ENCODE measurements at regions not wholly inside any gene's neighbourhood (a gene's known extent, or its start where the extent isn't known, plus 50 kb on each side); places are given as distances from the start of the nearest gene placed in this dataset.

DNA sequence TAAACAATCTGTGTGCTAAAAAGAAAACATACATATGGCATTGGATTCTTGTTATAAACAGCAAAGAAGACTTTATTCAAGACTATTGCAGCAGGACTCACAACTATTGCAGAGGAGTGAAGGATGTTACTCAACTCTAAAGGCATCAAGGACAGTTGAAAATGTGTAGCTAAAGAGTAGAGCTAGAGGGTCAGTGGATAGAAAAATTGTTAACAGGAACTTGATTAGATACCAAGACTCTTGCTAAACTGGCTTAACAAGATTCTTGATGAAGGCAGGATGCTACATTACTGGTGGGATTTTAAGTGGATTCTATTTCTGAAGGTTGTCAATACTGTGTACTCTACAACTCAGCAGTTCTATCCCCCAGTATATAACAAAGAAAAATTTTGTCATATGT lies 1183.3 kb downstream of the SLITRK1 start:
- Histone ChIP-seq H3K27ac (no peak overlapping the region), H3K79me2 (no peaks in the 10 kb centered on the region), H3K9ac (no peak overlapping the region), H3K4me1 (no peaks in the 10 kb centered on the region), H3K4me3 (ENCODE audit: low read depth, low read length) (no peak overlapping the region), H2AFZ (no peak overlapping the region), H3K27me3 (ENCODE audit: control insufficient read depth, insufficient read depth, low read length) (no peaks in the 10 kb centered on the region), H3K4me2 (ENCODE audit: low read length) (no peak overlapping the region), H3K36me3 (ENCODE audit: control insufficient read depth, insufficient read depth, low read length) (no peaks in the 10 kb centered on the region), H3K9me3 (ENCODE audit: control insufficient read depth, low read length) (no peaks in the 10 kb centered on the region)
- TF ChIP-seq, protein P1, sequence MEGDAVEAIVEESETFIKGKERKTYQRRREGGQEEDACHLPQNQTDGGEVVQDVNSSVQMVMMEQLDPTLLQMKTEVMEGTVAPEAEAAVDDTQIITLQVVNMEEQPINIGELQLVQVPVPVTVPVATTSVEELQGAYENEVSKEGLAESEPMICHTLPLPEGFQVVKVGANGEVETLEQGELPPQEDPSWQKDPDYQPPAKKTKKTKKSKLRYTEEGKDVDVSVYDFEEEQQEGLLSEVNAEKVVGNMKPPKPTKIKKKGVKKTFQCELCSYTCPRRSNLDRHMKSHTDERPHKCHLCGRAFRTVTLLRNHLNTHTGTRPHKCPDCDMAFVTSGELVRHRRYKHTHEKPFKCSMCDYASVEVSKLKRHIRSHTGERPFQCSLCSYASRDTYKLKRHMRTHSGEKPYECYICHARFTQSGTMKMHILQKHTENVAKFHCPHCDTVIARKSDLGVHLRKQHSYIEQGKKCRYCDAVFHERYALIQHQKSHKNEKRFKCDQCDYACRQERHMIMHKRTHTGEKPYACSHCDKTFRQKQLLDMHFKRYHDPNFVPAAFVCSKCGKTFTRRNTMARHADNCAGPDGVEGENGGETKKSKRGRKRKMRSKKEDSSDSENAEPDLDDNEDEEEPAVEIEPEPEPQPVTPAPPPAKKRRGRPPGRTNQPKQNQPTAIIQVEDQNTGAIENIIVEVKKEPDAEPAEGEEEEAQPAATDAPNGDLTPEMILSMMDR (IDR thresholded peaks at IDR 0.05) = no peak

DNA sequence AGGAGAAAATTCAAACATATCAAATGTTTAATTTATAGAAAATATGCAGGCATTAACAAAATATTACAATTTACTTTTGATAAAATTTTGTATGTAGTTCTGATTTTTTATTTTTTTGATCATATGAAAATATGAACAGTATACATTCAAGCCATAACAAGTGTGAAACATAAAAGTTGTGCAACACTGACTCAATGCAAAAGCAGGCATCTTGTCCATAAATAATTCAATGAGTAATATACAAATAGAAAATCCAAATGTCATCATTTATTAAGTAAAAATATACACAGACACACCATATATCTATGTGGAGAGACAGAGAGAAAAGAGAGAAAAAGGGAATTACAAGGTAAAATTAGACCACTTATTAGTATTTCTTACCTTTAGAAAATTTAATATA lies 1183.9 kb downstream of the SLITRK1 start:
- H3K27me3 ChIP-seq (ENCODE audit: control insufficient read depth, insufficient read depth, low read length) = no peaks in the 10 kb centered on the region
- H3K9ac ChIP-seq = no peak overlapping the region
- no peaks in the 10 kb centered on the region for H3K36me3 ChIP-seq (ENCODE audit: control insufficient read depth, insufficient read depth, low read length)
- TF ChIP-seq, protein P1 (IDR thresholded peaks at IDR 0.05) = no peak
- no peak overlapping the region for H3K4me2 ChIP-seq (ENCODE audit: low read length)
- no peak overlapping the region for H2AFZ ChIP-seq
- H3K4me3 ChIP-seq (ENCODE audit: low read depth, low read length) = no peak overlapping the region
- no peaks in the 10 kb centered on the region for H3K79me2 ChIP-seq
- H3K9me3 ChIP-seq (ENCODE audit: control insufficient read depth, low read length) = no peaks in the 10 kb centered on the region
- H3K27ac ChIP-seq = no peak overlapping the region
- no peaks in the 10 kb centered on the region for H3K4me1 ChIP-seq

DNA sequence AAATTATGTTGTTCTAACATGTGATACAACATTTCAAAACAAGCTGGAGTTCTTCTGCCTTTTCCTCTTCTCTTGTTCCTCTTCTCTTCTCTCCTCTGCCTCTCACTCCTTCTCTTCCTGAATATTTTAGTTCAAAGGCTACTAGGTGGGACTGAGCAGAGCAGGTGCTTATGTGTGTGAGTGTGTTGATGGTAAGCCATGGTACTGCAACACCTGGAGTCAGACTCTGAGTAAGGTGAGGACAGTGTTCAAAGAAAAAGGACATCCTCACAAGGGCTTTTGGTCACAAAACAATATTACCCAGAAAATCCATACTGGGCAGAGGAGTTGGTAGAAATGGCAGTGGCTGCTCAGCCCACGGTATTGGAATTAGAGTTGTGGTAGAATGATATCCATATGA lies 1188.7 kb downstream of the SLITRK1 start:
- no peaks in the 10 kb centered on the region for H3K27me3 ChIP-seq (ENCODE audit: control insufficient read depth, insufficient read depth, low read length)
- H3K4me2 ChIP-seq (ENCODE audit: low read length) = no peak overlapping the region
- no peak overlapping the region for H3K9ac ChIP-seq

DNA sequence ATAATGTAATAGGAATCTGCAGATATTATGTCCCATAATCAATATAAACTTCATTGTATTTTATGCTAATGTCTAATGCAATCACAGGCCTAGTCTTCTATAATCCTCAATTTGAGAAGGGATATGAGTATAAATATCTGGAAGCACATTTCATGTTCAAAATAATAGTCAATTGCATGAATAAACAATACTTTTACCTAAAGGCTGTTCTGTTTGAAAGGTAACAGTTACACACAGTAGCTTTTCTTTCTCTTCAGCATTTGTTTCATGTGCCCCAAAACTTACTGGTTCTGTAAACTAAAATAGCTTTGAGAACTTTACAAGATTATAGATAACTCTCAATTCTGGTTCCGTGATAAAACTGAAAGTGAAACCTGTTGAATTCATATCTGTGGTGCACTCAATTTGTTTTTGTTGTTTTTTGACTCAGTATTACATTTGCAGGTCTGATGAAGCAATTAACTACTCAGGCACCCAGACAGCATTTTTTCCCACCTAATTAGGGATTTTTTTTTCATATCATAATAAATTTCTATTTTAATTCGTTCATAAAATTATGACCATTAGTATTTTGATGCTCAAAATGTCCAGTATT lies 1193.8 kb downstream of the SLITRK1 start:
- Histone ChIP-seq H3K9me3 (ENCODE audit: control insufficient read depth, low read length) (no peaks in the 10 kb centered on the region), H3K4me3 (ENCODE audit: low read depth, low read length) (peak overlapping the region; percentile 45), H3K27me3 (ENCODE audit: control insufficient read depth, insufficient read depth, low read length) (no peaks in the 10 kb centered on the region), H3K9ac (no peak overlapping the region), H2AFZ (no peak overlapping the region), H3K4me2 (ENCODE audit: low read length) (peak overlapping the region; percentile 78), H3K4me1 (no peaks in the 10 kb centered on the region), H3K27ac (no peak overlapping the region), H3K36me3 (ENCODE audit: control insufficient read depth, insufficient read depth, low read length) (no peaks in the 10 kb centered on the region), H3K79me2 (no peaks in the 10 kb centered on the region)
- TF ChIP-seq, protein P1 (IDR thresholded peaks at IDR 0.05) = no peak

More for the DNA sequence above, 1188.7 kb downstream of the SLITRK1 start:
- TF ChIP-seq, protein P1 (IDR thresholded peaks at IDR 0.05) = no peak
- H2AFZ ChIP-seq = no peak overlapping the region
- no peak overlapping the region for H3K4me3 ChIP-seq (ENCODE audit: low read depth, low read length)
- H3K4me1 ChIP-seq = no peaks in the 10 kb centered on the region
- no peaks in the 10 kb centered on the region for H3K9me3 ChIP-seq (ENCODE audit: control insufficient read depth, low read length)
- H3K27ac ChIP-seq = no peak overlapping the region
- H3K36me3 ChIP-seq (ENCODE audit: control insufficient read depth, insufficient read depth, low read length) = no peaks in the 10 kb centered on the region
- H3K79me2 ChIP-seq = no peaks in the 10 kb centered on the region

DNA sequence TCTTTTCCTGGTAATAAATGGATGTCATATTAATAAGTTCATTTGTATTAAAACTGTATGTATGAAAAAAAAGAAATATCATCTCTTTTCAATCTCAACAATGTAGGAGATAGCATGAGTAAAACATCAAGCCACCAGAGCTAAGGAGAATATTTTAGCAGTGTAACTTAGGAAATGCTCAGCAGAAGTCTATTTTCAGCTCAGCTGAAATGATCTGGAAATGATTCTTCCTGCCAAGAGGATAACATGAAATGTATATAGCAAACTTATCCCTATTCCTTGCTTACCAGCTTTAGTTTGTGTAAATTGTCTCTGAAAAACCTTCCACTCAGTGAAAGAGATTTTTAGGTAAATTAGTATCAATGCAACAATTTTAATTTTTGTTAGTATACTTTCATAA lies 1194.4 kb downstream of the SLITRK1 start:
- Histone ChIP-seq H3K27ac (no peak overlapping the region), H3K9ac (no peak overlapping the region), H3K27me3 (ENCODE audit: control insufficient read depth, insufficient read depth, low read length) (no peaks in the 10 kb centered on the region), H3K4me2 (ENCODE audit: low read length) (no peak overlapping the region), H3K9me3 (ENCODE audit: control insufficient read depth, low read length) (no peaks in the 10 kb centered on the region), H3K79me2 (no peaks in the 10 kb centered on the region), H3K4me1 (no peaks in the 10 kb centered on the region), H2AFZ (no peak overlapping the region), H3K36me3 (ENCODE audit: control insufficient read depth, insufficient read depth, low read length) (no peaks in the 10 kb centered on the region), H3K4me3 (ENCODE audit: low read depth, low read length) (no peak overlapping the region)
- TF ChIP-seq, protein P1 (IDR thresholded peaks at IDR 0.05) = no peak
